NCI-H446 (cell line): ENCODE measurements at regions not wholly inside any gene's neighbourhood (a gene's known extent, or its start where the extent isn't known, plus 50 kb on each side); places are given as distances from the start of the nearest gene placed in this dataset.

Experiments
- DNase-seq, 2 experiments: peaks; one replicate each; lab custom pipeline; 2025; lab: John Stamatoyannopoulos, UW

GRCh38 chr15:95911570-95912279 is 418.8 kb upstream of the NR2F2 start:
- no peak for DNase-seq

DNA sequence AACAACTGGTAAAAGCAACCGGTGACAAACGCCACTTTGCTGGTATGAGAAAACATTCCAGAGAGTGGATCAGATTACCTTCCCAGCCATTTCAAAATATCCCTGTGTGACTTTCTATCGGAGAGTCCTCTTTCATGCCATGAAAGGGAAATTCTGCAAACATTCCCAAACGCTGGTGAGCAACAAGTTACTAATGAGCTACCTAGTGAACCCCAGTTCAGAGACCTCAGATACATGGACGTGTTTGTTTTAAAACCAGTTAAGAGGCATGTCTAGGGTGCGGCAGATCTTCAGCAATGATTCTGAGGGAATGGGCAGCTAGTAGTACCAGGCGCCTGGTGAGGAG is 418.2 kb upstream of the NR2F2 start:
- no peak for DNase-seq

DNA sequence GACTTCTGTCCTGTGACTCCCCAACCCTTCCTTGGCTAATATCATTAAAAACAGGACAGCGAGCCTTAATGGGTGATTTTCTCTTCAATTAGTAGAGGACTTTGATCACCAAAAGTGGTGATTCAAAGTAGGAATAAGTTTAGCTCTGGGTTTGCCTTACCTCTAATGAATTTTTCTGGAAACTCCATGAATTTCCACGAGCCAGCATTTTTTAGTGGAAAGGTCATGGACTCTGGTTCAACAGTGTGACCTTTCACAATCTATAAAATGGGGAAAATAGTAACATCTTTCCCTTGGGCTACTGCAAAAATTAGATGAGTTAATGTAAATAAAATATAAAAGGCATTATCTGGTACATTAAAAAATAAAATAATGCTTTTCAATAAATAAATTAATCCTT is 417.8 kb upstream of the NR2F2 start:
- DNase-seq: no peak

DNA sequence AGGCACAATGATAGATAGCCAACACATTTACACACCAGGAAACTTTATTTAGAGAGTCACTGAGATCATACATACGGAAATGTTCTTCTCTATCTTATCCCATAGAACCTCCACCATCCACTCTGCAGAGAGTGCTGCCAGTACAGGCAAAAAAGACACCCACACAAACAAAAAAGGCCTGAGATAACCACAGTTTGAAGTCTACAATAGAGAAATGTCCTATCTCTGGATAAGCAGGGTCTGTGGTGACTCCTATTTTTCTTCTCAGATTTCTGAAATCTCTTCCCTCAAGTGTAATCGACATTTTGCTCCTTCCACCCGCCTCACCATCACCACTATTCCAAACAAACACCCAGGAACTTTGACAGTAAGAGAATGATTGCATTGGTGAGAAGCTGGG is 413.9 kb upstream of the NR2F2 start:
- DNase-seq: no peak

DNA sequence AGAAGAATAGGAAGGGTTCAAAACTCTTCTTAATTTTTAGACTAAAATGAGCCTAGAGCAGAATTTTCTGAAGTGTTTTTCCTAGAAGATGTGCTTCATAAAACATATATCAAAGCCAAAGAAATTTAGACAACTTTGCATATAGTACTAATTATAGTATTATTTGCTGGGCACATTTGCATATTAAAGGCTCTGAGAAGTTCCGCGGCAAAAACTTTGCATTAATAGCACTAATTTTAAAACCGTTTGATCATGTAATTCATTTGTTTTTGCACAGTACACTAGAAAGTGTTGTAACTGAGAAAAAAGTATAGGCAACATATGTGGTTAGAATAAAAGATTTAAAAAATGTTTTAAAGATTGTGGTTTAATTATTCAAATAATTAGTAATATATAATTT is 412.0 kb upstream of the NR2F2 start:
- DNase-seq: no peak

DNA sequence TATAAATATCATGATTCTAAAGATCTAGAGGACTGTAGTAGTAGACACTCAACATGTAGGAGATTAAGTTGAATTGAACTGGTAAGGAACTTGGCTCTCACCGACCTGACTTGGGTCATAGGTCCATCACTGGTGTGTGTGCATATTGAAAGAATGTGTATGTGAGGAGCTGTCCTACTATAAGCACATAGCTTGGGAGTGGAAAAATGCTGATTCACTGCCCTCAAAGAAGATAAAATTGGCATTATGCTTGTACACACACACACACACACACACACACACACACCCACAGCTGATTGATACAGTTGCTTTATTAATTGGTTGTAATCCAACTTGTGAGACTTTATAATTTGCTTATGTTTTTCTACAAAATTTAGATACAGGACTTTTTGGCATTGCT is 411.0 kb upstream of the NR2F2 start:
- no peak for DNase-seq

DNA sequence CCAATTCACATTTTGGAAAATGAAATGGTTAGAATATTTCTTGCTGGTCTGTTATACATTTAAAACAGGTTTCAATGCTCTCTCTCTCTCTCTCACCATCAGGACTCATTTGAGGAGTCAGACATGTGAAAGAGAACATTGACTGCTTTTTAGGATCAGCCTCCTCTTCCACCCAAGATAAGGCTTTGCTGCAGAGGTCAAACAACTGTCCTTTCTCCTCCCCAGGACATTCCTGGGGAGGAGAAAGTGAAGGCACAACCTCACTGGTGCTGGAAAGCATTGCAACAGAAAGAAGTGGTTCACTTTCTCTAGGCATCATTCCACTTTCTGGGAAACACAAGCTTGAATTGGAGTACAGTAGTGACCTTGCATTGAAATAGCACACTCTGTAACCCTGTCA is 409.1 kb upstream of the NR2F2 start:
- no peak for DNase-seq

- DNase-seq: no peak
Observed at GRCh38 chr15:95922431-95922830, 408.1 kb upstream of the NR2F2 start.

- no peak for DNase-seq
Observed at GRCh38 chr15:95923792-95924191, 406.7 kb upstream of the NR2F2 start.

DNA sequence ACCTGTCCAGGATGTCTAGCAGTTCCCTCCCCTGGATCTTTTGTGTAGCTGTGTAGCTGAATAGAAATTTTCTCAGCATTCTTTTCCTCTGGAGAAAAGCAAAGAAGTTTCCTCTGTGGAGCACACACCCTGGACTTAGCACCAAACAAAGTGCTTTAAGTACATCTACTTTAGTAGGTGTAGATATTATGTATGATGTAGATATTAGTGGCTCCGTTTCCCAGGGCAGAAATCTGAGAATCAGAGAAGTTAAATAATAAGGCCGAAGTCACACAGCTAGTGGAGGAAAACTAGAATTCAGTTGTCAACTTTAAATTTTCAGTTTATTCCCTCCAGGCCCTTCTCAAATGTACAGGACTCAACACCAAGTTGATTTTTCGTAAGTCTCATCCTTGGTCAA is 401.7 kb upstream of the NR2F2 start:
- no peak for DNase-seq

DNA sequence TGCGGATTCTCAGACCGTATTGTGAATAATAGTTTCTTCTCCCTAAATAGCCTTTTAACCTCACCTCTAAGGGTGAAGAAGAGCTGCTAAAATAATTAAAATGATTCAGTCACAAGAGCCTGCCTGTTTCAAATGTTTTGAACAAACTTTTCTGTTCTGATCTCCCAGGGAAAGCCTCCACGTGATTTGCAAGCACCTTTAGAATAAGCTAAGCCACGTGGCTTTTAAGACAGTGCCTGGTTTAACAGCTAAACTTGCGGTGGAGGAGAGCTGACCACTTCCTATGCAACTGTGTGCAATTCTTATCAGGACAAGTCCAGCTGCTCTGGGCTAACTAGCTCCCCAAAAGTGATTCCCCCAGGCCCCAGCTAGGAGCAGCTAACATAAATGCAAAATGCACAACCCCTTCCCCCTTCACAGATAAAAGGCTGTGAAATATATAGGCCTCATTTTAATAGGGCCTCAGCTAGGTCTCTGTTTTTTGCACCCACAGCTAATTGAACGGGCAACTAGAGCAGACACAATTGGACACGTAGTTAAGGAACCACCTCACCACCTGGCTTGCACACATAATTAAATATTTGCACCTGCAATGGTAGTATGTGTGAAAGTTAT is 401.2 kb upstream of the NR2F2 start:
- no peak for DNase-seq

DNA sequence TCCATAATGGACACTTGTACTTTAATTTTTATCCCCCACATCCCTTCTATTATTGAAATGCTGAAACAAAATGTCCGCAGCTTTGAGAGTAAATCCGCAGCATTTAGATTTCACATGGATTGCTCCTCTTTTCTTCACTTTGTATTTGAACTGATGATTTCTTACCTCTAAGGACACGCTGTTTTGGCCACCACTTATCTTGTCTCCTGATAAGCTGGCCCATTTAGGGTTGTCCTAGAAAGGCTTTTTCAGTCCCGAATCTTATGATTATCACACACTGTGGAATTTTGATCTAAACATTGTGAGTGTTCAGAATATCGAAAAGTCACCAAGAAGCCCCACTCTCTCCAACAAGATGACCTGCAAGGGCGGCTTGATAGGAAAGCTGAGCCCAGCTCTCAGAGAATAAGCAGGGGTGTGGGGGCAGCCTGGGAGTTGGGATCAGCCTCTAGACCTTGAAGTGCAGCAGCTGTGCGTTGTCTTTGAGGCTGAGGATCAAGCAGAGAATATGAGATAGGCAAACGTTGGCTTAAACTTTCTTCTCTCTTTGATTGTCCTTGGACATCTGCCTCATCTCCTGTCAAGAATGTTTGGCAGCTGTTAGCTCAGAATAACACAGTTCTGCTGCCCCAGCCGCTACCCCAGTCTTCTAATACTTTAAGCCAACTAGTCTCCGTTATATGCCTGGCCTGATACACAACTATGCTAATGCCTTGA is 399.7 kb upstream of the NR2F2 start:
- no peak for DNase-seq

- no peak for DNase-seq
Observed at GRCh38 chr15:95931619-95932018, 398.9 kb upstream of the NR2F2 start.

DNA sequence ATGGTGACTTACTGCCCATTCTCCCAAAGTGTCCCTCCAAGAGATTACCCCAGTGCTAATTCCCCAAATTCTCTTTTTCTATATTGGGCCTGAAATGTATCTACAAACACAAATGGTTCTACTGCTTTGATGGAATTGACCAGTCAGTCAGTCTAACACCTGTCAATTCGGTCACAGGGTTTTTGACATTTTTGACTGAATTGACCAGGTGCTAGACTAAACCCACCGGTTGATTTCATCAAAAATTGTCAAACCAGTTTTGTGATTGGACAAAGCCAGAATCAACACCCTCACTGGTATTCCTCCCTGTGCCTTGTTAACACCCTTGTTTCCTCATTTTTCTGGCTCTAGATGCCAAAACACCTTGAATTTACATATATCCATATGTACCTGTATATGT is 398.4 kb upstream of the NR2F2 start:
- no peak for DNase-seq

- no peak for DNase-seq
Observed at GRCh38 chr15:95932676-95933075, 397.8 kb upstream of the NR2F2 start.

- DNase-seq: no peak
Observed at GRCh38 chr15:95935852-95936251, 394.6 kb upstream of the NR2F2 start.

- no peak for DNase-seq
Observed at GRCh38 chr15:95937128-95937528, 393.4 kb upstream of the NR2F2 start.

DNA sequence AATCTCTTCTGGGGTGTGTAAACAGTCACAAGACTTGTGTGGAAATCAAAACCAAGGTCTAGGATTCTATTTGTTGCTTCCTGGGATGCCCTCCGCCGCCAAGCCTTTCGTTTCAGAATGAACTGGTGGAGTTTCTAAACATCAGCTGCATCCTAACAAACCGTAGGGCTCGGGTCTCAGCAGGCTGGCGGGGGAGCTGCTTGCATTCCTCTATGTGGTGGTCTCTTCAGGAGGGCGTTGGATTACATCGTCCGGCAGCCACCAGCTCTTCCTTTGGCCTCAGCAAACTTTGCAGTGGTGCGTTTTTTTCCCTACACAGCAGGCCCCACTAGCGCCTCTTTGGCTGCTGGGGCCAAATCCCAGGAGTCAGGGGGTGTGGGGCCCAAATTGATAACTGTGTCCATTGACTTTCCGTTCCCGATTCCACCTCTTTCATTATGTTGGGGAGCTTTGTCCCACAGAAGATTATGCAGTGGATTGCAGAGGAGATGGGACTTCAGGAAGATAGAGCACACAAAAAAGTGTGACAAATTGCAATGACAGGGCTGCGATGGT is 390.0 kb upstream of the NR2F2 start:
- no peak for DNase-seq

DNA sequence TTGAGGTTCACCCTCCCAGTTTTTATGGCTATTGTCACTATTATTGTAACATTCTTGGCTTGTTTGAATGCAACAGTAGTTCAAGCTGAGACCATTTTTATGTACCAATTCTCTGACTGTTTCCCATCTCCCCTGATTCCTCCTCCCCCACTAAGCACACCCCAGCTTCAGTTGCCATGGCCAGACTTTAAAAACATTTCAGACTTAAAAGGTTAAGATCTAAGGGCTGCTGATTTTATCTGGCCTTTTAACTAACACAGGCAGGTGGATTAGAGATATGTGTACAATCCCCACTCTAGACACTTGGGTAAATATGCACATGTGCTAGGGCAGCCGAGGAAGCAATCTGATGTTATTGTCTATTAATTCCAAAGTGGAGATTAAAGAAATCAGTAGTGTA is 386.3 kb upstream of the NR2F2 start:
- DNase-seq: no peak

DNA sequence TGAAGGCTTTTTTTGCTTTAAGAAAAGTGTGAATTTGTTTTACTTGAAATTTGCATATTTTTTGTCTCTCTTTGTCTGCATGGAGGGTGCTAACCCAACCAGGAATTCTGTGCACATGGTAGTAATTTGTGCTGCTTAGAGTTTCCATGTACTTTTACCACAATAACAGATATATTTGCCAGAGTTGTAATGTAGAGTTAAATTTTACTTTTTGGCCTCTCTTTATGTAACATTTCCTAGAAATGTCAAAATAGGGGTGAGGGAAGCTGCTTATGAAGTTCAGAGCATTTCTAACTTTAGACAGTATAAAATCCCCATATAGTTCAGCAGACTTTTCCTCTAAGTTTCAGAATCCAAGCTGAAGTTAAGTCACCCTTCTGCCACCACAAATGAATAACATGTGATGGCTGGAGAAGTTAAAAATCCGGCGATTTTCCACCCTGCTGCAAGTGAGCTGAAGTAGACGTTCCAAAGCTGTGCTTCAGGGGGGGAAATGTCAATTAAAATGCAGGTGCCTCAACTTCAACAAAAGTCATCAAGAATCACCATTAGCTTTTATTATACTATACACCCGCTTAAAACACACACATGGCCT is 385.7 kb upstream of the NR2F2 start:
- no peak for DNase-seq

DNA sequence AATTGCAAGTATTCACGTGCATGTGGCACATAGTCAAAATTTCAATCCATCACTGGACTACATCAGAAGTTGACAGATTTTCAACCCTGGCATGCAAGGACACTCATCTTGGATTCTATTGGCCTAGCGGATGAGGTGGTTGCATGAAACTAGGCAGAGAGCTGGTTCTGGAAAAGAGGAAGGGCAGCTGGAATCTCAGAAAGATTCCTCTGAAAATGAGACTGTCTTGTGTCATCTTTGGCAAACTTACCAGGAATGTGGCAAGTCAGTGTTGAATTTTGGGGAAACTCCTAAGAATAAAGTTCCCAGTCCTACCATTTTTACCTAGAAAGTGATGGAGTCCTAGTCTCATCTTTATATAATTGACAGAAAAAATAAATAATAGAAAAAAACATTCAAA is 384.3 kb upstream of the NR2F2 start:
- DNase-seq: no peak

GRCh38 chr15:95946926-95947325 is 383.6 kb upstream of the NR2F2 start:
- no peak for DNase-seq

- DNase-seq: no peak
Observed at GRCh38 chr15:95948411-95948810, 382.1 kb upstream of the NR2F2 start.
